ENCODE measurements at regions not wholly inside any gene's neighbourhood (a gene's known extent, or its start where the extent isn't known, plus 50 kb on each side); places are given as distances from the start of the nearest gene placed in this dataset.
"Not testable (repeated sequence)": the region's sequence is repeated elsewhere in the genome, so short reads cannot be mapped to it uniquely, and the experiment has no call there.

DNA sequence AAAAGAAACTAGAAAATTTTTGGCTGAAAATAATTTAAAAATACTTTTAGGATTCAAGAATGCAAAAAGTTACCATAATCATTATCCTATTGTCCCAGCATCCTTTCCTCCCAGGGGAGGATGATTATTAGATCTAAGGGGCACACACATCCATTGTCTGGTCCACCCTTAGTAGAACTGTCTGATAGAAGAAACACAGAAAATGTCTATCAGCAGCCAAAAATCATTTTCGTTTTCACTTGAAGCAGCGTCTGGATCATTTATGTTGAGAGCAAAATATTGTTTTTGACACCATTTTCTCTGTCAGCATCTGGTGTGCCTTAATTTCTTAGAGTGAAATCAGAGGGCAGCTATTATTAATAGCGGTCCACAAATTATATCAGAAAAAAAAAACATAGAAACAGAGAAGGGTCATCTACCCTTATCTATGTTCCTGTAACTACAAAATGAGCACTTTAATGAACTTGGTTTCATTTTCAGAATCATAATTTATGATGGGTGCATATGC lies 446.3 kb downstream of the TRAM1L1 start:
- DNase-seq = no peak

DNA sequence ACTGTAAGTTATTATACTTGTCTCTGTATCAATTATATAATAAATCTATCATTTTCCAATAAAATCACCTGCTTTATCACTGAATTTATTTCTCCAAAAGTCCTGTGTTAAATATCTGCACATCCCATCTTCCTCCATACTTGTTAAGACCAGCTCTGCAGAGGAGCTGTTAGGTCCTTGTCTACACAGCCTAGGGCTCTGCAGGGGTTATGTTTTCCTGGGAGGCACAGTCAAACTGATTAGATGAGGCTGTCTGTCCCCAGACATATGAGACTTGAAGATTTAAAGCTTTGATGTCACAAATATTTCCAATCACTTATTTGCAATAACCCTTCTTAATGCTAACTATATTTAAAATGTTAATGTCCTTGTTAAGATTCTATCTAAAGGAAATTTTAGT lies 446.8 kb downstream of the TRAM1L1 start:
- DNase-seq = no peak

DNA sequence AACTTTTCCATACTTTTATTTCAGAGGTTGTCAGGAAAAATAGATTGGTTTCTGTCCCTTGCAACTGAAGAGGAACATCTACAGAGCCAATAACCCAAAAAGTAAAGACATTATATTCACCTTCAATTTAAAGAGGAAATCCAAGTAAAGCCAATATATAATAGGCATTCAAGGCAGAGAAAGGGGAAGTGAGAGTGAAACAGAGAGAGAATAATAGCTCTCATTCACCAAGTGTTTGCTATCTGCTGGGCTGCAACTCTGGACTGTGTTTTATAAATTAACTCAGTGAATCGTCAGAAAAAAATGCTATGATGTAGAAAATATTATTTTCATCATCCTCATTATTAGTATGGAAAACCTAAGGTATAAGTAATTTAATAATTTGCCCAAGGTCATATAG lies 448.5 kb downstream of the TRAM1L1 start:
- DNase-seq = no peak

DNA sequence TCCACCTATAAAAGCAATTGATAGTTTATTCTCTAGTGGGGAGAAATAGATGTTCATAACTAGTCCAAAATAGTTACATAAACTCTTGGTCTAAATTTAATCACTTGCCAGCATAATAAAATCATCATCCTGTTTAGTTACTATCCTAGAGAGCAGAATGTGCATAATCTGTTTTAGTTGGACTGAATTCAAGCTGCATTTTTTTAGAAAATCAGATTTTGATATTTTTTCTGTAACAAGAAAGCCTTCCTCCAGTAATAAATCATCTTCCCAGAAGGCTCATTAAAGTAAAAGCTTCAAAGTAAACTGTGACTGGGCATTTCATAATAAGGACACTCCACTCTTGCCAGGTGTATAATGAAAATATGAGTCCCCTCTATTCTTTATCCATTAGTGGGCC lies 453.1 kb downstream of the TRAM1L1 start:
- DNase-seq = no peak

DNA sequence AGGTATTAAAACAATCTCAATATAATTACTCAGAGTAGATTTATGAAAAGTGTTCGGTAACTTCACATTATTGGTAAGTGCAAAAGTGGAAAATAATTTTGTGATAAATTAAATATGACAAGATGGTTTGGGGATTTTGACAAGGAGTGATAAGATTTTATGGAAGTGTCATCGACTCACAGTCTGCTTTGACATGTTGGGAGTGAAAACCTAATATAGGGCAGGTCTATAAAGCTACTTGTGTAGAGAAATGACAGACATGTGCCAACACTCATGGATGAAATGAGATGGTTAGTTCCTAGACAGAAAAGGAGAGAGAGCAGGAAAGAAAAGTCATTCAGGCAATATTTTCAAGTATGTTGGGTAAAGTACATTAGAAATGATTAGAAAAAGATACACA lies 456.8 kb downstream of the TRAM1L1 start:
- DNase-seq = no peak

DNA sequence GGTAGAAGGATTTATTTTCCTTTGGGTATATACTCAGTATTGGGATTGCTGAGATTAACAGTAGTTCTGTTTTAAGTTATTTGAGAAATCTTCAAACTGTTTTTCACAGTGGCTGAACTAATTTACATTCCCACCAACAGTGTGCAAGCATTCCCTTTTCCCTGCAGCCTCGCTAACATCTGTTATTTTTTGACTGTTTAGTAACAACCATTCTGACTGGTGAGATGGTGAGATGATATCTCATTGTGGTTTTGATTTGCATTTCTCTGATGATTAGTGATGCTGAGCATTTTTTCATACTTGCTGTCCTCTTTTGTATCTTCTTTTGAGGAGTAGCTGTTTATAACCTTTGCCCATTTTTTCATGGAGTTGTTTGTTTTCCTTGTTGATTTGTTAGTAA lies 457.8 kb downstream of the TRAM1L1 start:
- no peak for DNase-seq

DNA sequence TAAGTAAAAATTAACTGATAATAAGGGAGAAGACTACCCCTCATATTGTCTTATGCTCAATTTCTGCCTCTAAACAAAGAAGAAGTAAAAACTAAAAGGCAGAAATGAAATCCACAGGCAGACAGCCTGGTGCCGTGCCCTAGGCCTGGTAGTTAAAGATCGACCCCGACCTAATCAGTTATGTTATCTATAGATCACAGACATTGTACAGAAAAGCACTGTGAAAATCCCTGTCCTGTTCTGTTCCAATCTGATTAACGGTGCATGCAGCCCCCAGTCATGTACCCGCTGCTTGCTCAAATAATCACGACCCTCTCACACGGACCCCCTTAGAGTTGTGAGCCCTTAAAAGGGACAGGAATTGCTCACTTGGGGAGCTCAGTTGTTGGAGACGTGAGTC lies 465.9 kb downstream of the TRAM1L1 start:
- not testable (repeated sequence) for DNase-seq

DNA sequence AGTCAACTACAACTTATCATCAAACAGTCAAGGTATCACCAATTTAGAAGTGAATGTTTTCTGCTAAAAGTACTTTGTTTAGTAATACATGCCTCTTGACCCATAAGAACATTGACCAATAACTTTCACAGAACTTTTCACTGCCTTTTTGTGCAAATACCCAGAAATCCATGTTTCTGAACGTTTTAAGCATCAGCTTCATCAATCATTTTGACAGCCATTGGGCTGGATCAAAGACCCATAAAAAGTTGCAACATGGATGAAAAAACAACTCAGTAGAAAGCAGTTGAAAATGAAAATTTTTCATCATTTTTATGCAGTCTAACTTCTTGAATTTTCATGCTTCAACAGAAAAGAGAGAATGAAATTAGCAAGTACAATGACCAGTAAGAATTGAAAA lies 466.7 kb downstream of the TRAM1L1 start:
- DNase-seq = no peak

DNA sequence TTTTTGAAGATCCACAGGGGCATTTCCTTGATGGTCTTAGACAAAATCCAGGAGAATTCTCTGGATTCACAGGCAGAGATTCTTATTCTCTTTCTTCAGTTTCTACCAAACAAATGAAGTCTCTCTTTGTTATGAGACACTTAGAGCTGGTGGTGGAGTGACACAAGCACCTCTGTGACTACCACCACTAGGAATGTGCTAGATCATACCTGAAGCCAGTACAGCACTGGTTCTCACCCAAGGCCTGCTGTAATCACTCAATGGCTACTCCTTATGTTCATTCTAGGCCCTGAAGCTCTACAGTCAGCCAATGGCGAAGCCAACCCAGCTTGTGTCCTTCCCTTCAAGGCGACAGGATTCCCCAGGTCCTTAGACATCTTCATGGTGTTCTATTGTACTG lies 482.3 kb downstream of the TRAM1L1 start:
- DNase-seq = no peak

DNA sequence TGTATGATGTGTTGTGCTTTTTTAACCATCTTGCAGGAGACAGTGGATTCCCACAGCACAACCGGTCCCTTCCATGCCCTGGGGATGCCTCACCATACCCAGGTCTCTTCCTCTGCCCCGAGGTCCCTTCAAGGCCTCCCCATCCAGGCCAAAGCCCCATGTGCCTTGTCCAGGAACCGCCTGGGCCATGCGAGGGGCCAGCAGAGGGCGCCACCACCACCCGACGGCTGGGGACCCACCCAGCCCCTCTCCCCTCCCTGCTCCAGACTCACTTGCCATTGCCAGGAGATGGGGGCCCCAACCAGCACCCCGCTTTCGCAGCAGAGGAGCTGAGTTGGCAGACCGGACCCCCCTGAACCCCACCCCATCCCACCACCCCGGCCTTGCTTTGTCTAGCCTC lies 485.5 kb downstream of the TRAM1L1 start:
- no peak for DNase-seq

DNA sequence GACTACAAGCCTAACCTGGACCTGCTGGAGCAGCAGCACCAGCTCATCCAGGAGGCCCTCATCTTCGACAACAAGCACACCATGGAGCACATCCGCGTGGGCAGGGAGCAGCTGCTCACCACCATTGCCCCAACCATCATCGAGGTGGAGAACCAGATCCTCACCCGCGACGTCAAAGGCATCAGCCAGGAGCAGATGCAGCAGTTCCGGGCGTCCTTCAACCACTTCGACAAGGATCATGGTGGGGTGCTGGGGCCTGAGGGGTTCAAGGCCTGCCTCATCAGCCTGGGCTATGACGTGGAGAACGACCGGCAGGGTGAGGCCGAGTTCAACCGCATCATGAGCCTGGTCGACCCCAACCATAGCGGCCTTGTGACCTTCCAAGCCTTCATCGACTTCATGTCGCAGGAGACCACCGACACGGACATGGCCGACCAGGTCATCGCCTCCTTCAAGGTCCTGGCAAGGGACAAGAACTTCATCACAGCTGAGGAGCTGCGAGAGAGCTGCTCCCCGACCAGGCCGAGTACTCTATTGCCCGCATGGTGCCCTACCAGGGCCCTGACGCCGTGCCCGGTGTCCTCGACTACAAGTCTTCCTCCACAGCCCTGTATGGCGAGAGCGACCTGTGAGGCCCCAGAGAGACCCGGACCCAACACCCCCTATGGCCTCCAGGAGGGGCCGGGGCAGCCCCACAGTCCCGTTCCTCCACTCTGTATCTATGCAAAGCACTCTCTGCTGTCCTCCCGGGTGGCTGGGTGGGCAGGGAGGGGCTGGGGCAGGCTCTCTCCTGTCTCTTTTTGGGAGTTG lies 486.2 kb downstream of the TRAM1L1 start:
- DNase-seq = no peak

DNA sequence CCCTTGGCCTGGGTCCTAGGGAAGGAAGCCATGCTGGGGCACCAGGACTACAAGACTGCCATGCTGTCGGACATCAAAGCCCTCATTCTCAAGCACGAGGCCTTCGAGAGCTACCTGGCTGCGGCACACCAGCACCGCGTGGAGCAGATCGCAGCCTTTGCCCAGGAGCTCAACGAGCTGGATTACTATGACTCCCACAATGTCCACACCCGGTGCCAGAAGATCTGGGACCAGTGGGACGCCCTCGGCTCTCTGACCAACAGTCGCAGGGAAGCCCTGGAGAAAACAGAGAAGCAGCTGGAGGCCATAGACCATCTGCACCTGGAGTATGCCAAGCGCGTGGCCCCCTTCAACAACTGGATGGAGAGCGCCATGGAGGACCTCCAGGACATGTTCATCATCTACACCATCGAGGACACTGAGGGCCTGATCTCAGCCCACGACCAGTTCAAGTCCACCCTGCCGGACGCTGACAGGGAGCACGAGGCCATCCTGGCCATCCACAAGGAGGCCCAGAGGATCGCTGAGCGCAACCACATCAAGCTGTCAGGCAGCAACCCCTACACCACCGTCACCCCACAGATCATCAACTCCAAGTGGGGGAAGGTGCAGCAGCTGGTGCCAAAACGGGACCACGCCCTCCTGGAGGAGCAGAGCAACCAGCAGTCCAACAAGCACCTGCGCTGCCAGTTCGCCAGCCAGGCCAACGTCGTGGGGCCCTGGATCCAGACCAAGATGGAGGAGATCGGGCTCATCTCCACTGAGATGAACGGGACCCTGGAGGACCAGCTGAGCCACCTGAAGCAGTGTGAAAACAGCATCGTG lies 487.0 kb downstream of the TRAM1L1 start:
- no peak for DNase-seq

DNA sequence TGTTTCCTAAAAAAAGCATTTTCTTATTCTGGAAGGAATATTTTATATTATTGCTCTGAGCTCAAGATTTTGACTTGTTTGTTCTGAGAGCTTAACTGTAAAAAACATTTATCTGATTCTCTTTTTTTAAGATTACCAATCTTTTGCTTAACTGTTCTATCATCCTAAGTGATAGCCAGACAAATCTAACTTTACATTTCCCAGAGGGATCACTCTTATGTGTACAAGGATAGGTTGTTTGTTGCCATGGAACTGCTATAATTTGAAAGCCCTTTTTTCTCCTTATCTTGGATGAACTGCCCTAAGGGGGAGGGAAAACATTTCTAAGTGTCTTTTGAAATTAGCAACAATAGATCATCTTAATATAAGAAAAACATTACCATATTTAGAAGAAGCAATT lies 494.7 kb downstream of the TRAM1L1 start:
- no peak for DNase-seq

DNA sequence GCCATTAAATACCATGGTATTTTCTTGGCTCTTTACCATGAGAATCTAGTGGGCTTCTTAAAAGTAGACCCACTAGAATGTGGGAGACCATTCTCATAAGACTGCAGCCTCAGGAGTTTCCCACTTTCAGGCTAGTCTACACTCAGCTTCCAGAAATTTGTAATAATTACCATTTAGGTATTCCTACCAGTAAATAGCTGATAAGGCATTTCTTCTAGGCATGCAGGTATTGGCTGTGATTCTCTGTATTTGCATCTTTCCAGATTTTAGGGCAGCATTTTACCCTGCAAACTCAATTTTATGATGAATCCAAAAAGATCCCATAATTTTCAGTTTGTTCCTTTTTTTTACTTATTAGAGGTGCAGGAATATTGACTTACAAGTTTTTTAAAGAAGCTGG lies 496.6 kb downstream of the TRAM1L1 start:
- no peak for DNase-seq

DNA sequence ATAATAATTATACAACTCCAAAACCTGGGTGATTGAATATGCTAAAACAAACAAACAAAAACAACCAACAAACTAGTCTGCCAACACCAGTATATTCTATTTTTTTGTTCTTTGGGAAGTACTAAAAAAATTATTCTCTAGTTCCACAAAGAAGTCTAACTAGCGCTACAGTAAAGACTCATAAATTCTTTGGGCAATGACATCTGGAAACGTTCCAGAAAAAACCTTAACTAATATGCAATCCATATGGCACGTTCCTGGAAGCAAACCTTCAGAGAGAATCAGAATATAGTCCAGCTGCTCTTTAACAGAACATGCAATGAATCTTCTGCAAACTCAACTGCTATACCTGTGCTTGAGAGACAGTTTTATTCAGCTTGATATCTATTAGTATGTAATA lies 500.1 kb downstream of the TRAM1L1 start:
- DNase-seq = no peak

DNA sequence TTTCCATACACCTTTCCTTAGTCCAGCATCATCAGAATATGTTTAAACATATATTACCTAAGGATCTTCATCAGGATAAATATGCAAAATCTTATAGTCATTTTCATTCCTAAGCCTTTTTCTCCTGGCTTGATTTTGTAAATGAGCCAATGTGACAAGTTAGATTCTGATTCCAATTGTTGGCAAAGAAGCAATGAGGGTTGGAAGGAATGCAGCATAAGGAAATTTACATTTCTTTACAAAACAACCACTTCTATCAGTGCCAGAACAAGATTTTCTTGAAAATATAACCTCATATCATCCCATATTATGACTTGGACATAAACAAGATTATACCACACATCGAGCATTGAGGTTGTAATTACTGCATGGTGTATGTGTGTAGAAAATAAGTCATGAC lies 508.1 kb downstream of the TRAM1L1 start:
- no peak for DNase-seq

DNA sequence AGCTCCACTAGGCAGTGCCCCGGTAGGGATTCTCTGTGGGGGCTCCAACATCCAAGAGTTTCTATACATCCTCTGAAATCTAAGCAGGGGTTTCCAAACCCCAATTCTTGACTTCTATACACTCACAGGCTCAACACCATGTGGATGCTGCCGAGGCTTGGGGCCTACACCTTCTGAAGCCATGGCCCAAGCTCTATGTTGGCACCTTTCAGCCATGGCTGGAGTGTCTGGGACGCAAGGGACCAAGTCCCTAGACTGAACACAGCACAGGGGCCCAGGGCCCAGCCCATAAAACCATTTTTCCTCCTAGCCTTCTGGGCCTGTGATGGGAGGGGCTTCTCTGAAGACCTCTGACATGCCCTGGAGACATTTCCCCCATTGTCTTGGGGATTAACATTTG lies 511.8 kb downstream of the TRAM1L1 start:
- DNase-seq = no peak

DNA sequence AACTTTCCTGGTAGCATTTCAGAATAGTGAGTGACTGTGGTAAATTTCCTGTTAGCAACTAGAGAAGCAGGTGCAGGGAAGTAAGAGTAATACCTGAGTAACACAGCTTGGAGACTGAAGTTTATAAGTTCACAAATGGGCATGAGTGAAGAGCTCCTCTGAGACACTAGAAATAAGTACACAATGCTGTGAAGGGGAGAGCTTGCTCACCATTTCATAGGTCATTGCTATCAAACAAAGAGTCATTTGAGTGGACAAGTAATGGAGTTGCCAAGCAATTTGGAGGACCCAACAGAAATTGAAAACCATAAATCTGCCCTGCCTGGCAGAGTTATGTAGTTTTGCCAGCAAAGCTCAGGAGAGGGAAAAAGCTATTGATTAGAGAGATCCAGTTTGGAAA lies 523.6 kb downstream of the TRAM1L1 start:
- DNase-seq = no peak

DNA sequence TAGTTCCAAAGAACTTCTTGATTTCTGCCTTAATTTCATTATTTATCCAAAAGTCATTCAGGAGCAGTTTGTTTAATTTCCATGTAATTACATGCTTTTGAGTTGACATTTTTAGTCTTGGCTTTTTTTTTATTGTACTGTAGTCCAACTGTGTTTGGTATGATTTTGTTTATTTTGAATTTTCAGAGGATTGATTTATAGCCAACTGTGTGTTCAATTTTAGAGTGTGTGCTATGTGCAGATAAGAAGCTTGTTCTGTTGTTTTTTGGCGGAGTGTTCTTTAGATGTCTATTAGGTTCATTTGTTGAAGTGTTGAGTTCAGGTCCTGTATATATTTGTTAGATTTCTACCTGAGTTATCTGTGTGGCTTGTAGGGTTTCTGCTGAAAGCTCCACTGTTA lies 533.6 kb downstream of the TRAM1L1 start:
- no peak for DNase-seq

DNA sequence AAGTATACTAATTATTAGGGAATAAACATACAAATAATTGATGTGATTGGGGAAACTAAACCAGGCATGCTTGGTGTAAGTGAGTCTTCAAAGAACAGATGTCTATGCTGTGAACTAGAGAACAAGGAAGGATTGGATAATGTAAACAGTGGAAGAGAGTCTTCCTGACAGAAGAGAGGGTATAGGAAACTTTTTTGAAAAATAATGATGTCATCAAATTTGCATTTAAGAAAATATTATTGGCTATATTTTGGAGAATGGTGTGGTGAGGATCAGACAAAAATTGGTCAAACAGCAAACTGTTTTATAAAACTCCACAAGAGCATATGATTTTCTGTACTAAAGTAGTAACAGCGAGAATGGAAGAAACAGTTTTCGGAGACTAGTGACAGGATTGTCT lies 537.7 kb downstream of the TRAM1L1 start:
- DNase-seq = no peak

DNA sequence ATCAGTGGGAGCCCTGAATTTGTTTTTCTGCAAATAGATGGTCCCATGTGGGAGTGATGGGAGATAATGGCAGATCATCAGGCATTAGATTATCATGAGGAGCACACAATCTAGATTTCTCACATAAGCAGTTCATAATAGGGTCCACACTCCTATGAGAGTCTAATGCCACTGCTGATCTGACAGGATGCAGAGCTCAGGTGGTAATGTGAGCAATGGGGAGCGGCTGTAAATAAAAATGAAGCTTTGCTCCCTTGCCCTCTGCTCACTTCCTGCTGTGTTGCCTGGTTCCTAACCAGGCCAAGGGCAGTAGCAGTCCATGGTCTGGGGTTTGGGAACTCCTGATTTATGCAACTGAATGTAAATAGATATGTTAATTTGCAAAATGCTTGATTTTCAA lies 538.6 kb downstream of the TRAM1L1 start:
- DNase-seq = no peak

DNA sequence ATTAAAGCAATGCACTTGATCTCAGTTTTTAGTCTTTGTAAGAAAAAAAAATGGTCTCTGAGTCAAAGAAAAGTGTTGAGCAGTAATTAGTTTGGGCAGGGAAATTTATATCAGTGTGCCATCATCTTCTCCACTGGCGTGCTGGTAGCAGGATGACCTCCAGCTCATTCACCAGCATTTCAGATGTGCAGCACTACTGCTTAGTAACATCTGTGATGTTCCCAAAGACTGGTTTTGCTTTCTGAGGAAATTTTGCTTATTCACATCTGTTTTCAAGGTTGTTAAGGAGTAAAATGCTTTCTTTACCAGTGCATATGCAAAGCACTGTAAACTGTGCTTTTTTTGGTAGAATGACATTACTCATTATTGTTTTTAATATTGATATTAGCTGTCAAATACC lies 540.4 kb downstream of the TRAM1L1 start:
- DNase-seq = no peak

DNA sequence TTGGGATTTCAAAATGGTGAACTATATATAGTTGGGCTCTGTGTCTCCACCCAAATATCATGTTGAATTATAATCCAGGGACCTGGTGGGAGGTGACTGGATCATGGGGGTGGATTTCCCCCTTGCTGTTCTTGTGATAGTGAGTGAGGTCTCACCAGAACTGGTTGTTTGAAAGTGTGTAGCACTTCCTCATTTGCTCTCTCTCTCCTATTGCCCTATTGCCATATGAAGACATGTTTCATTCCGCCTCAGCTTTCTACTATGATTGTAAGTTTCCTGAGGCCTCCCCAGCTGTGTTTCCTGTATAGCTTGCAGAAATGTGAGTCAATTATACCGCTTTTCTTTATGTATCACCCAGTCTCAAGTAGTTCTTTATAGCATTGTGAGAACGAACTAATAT lies 545.6 kb downstream of the TRAM1L1 start:
- no peak for DNase-seq

DNA sequence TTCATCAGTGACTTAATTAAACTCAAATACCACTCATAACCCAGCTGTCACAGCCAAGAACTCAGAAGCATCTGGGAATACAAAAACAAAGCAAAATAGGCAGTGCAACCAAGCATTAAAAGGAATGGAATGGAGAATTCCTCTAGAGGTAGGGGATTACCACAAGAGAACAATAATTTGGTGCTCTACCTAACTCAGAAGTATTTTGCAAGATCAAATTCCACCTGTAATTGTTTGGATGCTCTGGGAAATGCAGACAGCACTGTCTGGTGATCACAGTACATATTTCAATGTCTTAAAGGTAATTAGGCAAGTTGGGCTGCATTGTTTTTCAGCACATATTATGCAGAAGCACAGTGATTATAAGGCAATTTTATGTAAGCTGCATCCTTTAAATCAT lies 547.5 kb downstream of the TRAM1L1 start:
- no peak for DNase-seq
